ENCODE measurements at regions not wholly inside any gene's neighbourhood (a gene's known extent, or its start where the extent isn't known, plus 50 kb on each side); places are given as distances from the start of the nearest gene placed in this dataset.

GRCh38 chr13:95434111-95434510 is 118.4 kb upstream of the CLDN10 start:
- H3K27ac ChIP-seq = no peak overlapping the region
- no peaks in the 10 kb centered on the region for H3K9me3 ChIP-seq
- intact Hi-C loops (cut with DNase I) = no loop called here
- no peaks in the 10 kb centered on the region for H3K27me3 ChIP-seq
- no peak for DNase-seq
- no peak overlapping the region for H3K4me3 ChIP-seq
- no peak for TF ChIP-seq CTCF (IDR thresholded peaks at IDR 0.05)
- H3K36me3 ChIP-seq = no peaks in the 10 kb centered on the region
- no peak for ATAC-seq
- H3K4me1 ChIP-seq = no peaks in the 10 kb centered on the region

DNA sequence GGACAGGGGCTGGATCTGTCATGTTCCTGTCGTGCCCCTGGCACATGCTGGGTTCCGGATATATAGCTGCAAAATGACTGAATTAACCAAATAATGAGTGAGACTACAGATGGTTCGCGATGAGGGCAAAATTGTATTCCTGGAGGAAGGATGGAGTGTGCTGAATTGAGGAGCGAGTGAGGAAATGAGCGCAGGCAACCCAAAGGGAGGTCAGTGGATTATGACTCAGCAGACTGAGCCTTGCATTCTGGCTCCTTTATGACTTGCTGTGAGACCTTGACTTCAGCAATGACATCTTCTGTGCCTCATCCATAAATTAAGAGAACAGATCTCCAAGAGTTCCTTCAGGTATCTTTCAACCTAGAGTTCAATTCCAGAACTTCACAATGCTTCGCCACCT is 115.0 kb upstream of the CLDN10 start:
- intact Hi-C loops (cut with DNase I) = no loop called here
- TF ChIP-seq CTCF (IDR thresholded peaks at IDR 0.05) = no peak

DNA sequence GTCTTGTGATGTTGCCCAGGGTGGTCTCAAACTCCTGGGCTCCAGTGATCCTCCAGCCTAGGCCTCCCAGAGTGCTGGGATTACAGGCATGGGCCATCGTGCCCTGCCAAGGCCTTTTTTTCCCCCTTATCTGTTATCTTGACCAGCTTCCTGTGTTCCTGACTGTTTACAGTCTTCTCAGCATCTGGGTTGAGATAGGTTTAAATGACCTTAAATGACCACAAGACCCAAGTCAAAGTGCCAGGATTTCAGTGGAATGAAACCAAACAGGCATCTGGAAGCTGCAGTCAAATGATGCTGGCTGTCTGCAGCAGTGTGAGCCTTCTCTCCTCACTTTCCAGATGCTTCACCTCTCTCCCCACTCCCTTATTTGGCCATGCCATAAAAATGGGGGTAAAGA is 114.2 kb upstream of the CLDN10 start:
- intact Hi-C loops (cut with DNase I) = no loop called here

More for the DNA sequence above, 115.0 kb upstream of the CLDN10 start:
- H3K27ac ChIP-seq = no peak overlapping the region
- ATAC-seq = no peak
- H3K4me1 ChIP-seq = no peaks in the 10 kb centered on the region
- no peaks in the 10 kb centered on the region for H3K27me3 ChIP-seq
- no peaks in the 10 kb centered on the region for H3K9me3 ChIP-seq
- no peaks in the 10 kb centered on the region for H3K36me3 ChIP-seq
- no peak for DNase-seq
- no peak overlapping the region for H3K4me3 ChIP-seq

GRCh38 chr13:95440441-95441088 is 112.0 kb upstream of the CLDN10 start:
- no peak overlapping the region for H3K27ac ChIP-seq
- DNase-seq (no peak), ATAC-seq (no peak)
- no peaks in the 10 kb centered on the region for H3K36me3 ChIP-seq
- no peak for TF ChIP-seq CTCF (IDR thresholded peaks at IDR 0.05)
- intact Hi-C loops (cut with DNase I) = no loop called here
- no peaks in the 10 kb centered on the region for H3K4me1 ChIP-seq
- no peaks in the 10 kb centered on the region for H3K27me3 ChIP-seq
- no peak overlapping the region for H3K4me3 ChIP-seq
- H3K9me3 ChIP-seq = no peaks in the 10 kb centered on the region

More for the DNA sequence above, 114.2 kb upstream of the CLDN10 start:
- Histone ChIP-seq H3K4me3 (no peak overlapping the region), H3K4me1 (no peaks in the 10 kb centered on the region), H3K9me3 (no peaks in the 10 kb centered on the region), H3K27ac (no peak overlapping the region), H3K27me3 (no peaks in the 10 kb centered on the region), H3K36me3 (no peaks in the 10 kb centered on the region)
- ATAC-seq = no peak
- no peak for TF ChIP-seq CTCF (IDR thresholded peaks at IDR 0.05)
- no peak for DNase-seq

DNA sequence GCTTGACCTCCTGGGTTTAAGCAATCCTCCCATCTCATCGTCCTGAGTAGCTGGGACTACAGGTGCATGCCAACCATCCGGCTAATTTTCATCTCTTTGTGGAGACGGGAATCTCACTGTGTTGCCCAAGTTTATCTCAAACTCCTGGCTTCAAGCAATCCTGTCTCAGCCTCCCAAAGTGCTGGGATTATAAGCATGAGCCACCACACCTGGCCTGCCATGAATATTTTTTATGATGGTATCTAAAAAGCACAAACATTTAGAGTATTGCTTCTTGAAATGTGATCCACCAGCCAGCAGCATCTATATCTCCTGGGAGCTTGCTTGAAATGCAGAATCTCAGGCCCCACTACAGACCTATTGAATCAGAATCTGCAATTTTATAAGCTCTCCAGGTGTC is 111.2 kb upstream of the CLDN10 start:
- no peaks in the 10 kb centered on the region for H3K27me3 ChIP-seq
- no peak overlapping the region for H3K27ac ChIP-seq
- ATAC-seq = no peak
- H3K4me1 ChIP-seq = no peaks in the 10 kb centered on the region
- H3K4me3 ChIP-seq = no peak overlapping the region
- intact Hi-C loops (cut with DNase I) = no loop called here
- TF ChIP-seq CTCF (IDR thresholded peaks at IDR 0.05) = no peak
- H3K36me3 ChIP-seq = no peaks in the 10 kb centered on the region
- no peaks in the 10 kb centered on the region for H3K9me3 ChIP-seq
- DNase-seq = no peak

Measured in left lung (tissue), 4 donors.